ENCODE measurements at regions not wholly inside any gene's neighbourhood (a gene's known extent, or its start where the extent isn't known, plus 50 kb on each side); places are given as distances from the start of the nearest gene placed in this dataset.

GRCh38 chr11:101748572-101749344, 165.0 kb upstream of the TRPC6 start:
- DNase-seq (ENCODE audit: low read depth) = no peak
- TF ChIP-seq CTCF (IDR thresholded peaks at IDR 0.05; ENCODE audit: insufficient read depth, low read length) = no peak
- H3K4me3 ChIP-seq (ENCODE audit: low read depth, low read length) = no peak overlapping the region

- no peak for TF ChIP-seq CTCF (IDR thresholded peaks at IDR 0.05; ENCODE audit: insufficient read depth, low read length)
- DNase-seq (ENCODE audit: low read depth) = no peak
- H3K4me3 ChIP-seq (ENCODE audit: low read depth, low read length) = no peak overlapping the region
Observed at GRCh38 chr11:101745756-101746155, 161.9 kb upstream of the TRPC6 start.

GRCh38 chr11:101743828-101744227, 160.0 kb upstream of the TRPC6 start:
- H3K4me3 ChIP-seq (ENCODE audit: low read depth, low read length) = no peak overlapping the region
- no peak for TF ChIP-seq CTCF (IDR thresholded peaks at IDR 0.05; ENCODE audit: insufficient read depth, low read length)
- no peak for DNase-seq (ENCODE audit: low read depth)

- no peak for TF ChIP-seq CTCF (IDR thresholded peaks at IDR 0.05; ENCODE audit: insufficient read depth, low read length)
- DNase-seq (ENCODE audit: low read depth) = no peak
Observed at GRCh38 chr11:101741479-101742175, 157.8 kb upstream of the TRPC6 start.

GRCh38 chr11:101741061-101741460, 157.3 kb upstream of the TRPC6 start:
- no peak for TF ChIP-seq CTCF (IDR thresholded peaks at IDR 0.05; ENCODE audit: insufficient read depth, low read length)
- H3K4me3 ChIP-seq (ENCODE audit: low read depth, low read length) = no peak overlapping the region

More at GRCh38 chr11:101741479-101742175, 157.8 kb upstream of the TRPC6 start:
- H3K4me3 ChIP-seq (ENCODE audit: low read depth, low read length) = no peak overlapping the region

GRCh38 chr11:101738452-101738851, 154.6 kb upstream of the TRPC6 start:
- TF ChIP-seq CTCF (IDR thresholded peaks at IDR 0.05; ENCODE audit: insufficient read depth, low read length) = no peak
- DNase-seq (ENCODE audit: low read depth) = no peak
- H3K4me3 ChIP-seq (ENCODE audit: low read depth, low read length) = no peak overlapping the region

More at GRCh38 chr11:101741061-101741460, 157.3 kb upstream of the TRPC6 start:
- DNase-seq (ENCODE audit: low read depth) = no peak
